ENCODE measurements at regions not wholly inside any gene's neighbourhood (a gene's known extent, or its start where the extent isn't known, plus 50 kb on each side); places are given as distances from the start of the nearest gene placed in this dataset.

DNA sequence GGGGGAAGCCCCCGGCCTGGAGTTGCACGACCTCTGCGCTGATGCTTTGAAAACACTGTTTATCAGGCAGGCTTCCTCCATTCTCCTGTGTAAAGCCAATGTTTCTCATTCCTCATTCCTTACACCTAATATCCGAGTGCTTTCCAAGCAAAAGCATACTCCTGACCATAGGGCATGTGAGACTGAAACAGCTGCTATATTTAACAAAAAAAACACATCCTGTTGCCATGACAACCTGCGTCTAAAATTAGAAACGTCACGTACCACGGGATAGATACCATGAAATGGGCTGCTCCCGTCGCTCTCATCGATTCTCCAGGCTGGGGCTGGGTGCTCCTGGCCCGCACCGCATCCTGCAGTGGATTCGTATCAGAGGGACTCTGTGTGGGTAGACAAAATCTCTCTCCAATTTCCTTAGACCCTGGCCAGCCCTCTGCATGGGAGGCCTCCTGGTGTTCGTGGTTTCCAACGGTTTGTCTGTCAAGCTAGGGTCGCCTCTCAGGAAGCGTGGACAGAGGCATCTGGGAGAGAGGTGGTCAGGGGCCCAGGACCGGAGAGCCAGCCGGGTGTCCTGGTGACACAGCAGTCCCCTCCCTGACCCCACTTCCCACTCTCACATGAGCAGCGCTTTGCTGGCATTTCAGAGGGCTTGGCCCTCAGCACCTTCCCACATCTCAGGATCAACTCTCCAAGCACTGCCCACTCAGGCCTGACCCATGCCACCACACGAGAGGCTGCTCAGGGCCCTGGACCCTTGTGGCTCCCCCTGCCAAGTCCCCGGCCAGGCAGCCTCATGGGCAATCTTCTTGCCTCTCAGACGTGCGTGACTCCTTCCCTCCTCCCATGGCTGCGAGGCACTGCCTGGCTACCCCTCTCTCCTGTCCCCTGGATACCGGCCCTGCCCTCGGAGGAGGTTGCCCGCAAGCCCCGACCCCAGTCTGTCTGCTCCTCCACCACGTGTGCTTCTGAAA lies 268.1 kb downstream of the NDUFA10 start:
- peak; percentile 26 for DNase-seq

DNA sequence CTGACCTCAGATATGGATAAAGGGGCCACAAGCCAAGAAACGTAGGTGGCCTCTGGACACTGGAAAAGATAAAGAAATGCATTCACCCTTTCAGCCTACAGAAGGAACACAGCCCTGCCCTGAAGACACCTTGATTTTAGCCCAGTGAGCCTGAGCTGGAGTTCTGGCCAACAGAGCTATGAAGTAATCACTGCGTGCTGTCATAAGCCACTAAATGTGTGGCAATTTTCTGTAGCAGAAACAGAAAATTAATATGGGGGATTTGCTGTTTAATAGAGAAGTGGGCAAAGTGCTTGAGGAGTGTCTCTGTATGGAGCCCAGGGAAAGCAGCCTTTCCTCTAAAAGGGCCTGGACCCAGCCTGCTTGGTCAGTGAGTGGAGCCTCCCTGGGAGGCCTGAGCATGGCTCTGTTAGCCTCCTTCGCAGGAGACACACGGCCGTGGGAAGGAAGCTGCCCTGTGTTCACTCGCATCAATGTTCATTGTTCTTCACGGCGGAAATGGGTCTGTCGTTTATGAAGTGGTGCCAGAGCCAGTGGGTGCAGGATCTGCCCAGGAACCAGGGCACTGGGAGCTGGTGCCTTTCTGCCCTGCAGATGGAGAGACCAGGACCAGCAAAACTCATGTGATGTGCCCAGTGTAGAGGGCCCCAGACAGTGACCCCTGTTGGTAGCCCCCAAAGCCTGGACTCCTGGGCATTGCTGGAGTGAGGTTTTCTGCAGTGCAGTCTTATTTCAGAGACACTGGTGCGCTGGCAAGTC lies 268.9 kb downstream of the NDUFA10 start:
- DNase-seq, result no peak

DNA sequence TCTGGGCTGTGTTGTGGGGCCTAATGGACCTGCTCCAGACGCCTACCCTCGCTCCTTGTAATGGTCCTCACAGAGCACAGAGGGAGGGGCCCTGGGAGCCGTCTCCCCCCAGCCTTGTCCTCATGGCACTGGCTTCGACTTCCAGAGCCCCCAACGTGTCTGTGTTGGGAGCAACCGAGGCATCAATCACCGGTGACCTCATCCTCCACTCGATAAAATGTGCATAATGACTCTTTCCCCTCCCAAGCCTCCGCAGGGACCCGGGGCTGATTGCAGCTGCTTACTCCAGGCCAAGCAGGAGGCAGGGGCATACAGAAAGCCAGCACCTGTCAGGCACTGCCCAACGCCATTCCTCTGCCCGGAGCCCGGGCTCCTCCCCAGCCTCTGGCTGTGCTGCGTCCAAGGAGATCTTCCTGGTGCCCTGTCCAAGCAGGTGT lies 271.7 kb downstream of the NDUFA10 start:
- no peak for DNase-seq

DNA sequence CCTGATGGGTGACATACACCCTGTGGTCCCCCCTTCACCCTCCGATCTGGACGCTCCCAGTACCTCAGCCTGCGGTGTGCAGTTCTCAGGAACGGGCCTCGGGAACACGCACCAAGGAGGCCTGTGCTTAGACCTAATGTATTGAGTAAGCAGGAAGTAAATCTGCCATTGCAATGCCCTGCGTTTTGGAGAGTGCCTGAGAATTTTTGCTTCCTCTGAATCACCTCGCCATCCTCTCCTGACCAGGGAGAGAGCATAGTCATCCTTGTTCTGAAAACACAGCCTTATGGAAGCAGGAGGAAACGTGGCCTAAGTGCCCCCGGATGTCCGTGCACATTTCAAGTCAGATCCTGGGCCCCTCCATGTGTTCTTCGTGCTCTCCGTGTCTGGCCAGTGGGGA lies 272.2 kb downstream of the NDUFA10 start:
- no peak for DNase-seq

- DNase-seq, result no peak
Observed at GRCh38 chr2:239751679-239752355, 273.3 kb downstream of the NDUFA10 start.

DNA sequence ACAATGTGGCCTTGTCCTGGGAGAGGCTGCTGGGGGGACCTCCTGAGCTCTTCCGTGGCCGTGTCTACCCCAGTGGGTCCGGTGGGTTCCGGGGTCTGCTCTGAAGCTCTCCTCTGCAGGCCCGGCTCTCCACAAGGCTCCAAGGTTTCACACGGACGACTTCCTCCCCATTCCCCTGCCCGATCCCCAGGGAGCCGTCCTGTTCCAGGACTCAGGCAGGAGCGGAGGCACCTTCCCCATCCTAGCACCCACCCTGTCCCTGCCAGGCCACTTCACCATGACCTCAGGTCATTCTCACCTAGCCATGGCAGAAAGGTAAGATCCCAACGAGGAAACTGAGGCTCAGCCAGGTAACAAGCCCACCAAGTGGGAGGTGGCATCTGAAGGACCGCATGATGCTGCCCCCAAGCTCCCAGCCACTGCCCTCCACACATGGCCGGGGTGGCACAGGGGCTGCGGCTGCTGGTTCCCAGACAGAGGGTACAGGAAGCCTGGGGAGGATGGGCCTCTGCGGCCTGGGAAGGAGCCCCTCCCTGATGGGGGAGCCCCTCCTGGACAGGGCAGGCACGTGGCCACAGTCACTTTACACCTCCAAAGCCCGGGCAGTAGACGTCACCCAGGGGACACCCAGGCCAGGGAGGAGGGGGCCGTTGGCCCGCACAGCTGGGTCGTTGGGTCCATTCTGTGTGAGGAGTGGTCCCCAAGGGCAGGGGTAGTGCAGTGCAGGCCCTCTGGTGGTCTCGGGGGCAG lies 274.0 kb downstream of the NDUFA10 start:
- DNase-seq, result no peak

DNA sequence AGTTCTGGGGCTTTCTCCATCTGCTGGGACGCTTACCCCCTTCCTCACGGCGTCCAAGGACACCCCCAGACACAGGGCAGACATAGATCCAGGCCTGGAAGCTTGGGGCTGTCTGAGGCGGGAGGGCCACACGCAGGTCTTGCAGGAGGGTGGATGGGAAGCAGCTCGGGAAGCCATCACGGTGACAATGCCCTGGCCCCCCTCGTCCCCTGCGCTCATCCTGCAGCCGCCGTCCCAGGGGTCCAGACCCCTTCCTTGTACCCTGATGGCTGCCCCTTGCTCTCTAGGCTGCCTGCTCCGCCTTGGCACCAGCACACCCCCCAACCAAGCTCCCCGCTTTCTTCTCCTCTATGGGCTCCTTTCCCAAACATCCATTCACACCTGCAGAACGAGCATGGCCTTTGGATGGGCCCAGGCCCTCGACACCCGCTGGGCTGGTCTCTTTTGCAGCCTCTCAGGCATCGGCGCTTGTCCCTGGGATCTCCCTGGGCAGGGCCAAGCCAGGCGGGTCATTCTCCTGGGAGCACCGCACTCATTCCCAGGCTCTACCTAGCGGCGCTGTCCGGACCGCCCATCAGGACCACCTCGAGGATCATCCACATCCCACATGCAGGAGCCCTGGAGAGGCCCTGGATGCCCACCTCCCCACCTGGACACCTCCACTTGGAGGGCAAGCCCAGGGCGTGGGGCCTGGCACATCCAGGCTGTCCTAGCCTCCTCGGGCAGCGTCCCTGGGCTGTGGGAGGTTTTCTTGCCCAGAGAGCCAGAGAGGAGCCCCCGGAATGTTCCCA lies 274.9 kb downstream of the NDUFA10 start:
- no peak for DNase-seq

DNA sequence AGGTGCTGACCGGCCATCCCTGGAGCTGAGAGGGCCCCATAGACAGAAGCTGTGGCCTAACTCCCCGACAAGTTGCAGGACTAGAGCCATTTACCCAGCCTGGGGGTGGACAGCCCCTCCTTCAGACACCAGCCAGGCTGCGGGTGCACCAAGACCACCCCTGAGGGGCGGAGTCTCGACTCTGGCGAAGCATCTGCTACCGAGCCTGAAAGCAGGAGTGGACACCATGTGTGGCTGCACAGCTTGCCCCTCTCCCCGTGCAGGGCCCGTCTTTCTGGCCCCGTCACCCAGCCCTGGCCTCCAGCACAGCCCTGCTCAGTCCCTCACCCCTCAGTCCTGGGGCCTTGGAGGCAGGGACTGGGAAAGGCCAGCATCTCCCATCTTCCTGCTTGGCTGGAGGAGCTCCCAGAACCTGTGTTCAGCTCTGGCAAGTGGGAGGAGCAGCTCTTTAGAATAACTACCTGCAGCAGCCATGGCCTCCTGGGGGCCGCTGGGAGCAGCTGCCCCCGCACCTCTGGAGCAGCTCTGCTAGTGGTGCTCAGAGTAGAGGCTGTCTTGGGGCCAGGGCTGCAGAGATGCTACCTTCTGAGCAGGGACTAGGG lies 275.8 kb downstream of the NDUFA10 start:
- DNase-seq, result no peak

DNA sequence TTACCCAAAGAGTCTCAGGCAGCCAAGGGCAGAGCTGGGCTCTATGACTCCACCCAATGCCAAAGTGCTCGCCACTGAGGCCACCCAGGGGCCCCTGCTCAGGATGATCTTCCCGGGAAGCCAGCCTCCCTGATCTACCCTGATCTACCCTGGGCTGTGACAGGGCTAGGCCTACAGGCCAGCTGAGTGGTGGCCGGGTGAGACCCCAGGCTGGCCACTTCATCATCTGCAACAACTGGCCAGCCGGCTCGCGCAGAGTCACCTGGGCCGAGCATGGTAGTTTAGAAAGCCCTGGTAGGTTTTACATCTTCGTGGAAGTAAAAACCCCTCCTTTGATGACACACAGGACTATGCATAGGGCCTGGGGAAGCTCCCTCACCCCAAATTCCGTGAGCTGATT lies 276.3 kb downstream of the NDUFA10 start:
- no peak for DNase-seq

DNA sequence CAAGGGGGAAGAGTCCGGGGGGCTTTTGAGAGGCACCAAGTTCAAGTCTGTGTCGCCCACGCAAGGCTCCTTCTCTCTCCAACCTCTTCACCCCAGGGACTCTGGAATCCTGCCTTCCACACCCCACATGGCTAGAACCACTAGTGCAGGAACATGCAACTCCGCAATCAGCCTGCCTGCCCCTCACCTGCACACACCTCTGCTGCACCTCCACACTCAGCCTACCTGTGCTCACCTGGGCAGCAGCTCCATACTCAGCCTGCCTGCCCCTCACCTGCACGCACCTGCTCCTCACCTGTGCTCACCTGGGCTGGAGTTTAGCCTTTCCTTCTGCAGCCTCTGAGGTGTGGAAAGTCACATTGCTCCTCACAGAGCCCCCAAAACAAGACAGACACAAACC lies 277.4 kb downstream of the NDUFA10 start:
- no peak for DNase-seq

DNA sequence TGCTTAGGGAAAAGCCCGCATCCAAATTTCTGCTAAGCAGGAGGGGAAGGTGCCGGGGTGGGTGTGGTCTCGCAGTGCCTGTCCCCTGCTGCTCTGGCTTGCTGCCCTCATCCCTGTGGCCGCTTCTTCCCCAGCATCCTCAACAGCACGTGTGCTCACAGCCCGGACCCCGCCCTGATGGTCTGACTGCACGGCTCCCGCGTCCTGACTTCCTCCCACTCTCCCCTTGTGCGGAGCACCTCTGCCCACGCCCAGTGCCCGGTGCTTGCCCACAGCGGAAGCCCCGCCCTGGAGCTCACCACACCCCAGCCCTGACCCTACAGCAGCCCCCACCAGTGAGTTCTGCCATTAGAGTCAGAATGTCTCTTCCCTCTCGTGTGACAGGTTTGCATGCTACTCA lies 277.9 kb downstream of the NDUFA10 start:
- no peak for DNase-seq

DNA sequence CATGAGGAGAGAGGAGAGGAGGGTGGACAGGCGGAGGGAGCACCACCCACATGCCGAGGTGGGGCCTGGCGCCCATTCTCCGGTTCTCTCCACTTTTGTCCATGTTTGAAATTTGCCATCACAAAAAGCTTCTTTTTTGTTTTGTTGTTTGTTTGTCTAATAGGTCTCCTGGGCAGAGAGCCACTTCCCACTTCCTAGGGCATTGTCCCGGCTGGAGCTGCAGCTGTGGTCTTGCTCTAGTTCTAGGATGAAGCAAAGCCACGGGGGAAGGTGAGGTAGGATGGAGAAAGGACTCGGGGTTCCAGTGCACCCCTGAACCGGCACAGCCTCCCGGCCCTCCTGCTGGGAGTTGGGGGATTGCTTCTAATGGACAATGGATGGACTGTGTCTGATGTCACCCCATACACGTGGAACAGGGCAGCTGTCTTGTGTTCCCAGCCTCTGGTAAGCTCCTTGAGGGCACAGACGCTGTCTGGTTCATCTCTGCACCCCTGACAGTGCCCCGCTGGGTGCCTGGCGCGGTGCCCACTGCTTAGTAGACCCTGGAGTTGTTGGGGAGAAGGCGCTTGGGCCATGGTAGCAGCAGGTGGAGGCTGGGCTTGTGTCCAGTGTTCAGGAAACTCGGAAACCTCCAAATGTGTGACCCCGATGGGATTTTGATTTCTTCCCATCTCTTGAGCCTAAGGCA lies 278.4 kb downstream of the NDUFA10 start:
- no peak for DNase-seq

DNA sequence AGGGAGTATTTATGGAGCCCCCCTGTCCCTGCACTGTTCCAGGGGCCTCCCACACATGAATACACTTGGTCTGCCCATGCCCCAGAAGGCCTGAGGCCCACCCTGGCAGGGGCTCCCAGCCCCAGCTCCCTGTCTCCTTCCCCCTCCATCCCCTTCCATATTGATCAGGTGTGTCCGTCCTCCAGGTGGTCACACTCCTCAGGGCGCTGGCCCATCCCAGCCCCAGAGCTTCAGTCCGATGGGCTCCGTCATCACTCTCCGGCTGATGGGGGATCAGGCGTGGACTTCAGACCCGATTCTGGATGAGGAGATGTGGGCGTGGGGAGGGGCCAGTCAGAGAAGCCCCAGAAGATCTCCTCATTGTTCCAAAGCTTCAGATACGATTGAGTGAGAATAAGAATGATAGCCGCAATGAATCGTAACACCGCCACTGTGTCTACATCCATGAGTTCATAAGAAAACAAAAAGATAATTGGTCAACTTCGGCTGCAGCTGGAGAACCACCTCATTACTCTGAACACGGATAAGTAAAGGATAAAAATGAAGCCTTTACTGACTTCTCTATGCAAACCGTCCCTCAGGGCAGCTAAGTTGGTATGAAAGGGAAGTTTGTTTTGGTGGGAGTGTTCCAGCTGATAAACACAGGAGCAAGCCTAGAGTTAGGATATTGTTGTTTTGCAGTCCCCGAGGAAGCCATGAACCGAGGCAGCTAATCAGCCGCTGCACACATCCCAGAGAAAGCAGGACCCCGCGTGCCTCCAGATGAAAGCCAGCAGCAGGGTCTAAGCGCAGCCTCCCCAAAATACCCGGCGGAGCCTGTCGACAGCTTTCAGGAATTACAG lies 279.5 kb downstream of the NDUFA10 start:
- DNase-seq, result no peak

- DNase-seq, result no peak
Observed at GRCh38 chr2:239744706-239745340, 280.3 kb downstream of the NDUFA10 start.

GRCh38 chr2:239743206-239743605 lies 281.9 kb downstream of the NDUFA10 start:
- DNase-seq, result no peak

- no peak for DNase-seq
Observed at GRCh38 chr2:239742377-239742776, 282.8 kb downstream of the NDUFA10 start.

DNA sequence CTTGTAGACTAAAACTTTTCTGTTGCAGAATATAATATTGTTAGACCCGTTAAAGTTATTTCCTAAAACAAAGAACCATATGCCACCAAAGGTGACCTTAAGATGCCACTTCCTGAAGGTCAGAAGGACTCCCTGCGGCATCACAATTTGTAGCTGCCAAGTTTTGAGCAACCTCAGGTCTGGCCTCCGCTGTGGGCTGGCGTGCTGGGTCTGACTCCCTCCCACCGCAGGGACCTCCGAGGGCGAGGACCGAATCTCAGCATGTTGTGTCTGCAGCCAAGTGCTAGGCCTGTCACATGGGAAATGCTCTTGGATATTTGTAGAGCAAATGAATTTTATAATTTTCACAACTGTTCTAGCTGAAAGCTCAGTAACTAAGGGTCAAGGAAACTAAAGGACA lies 285.9 kb downstream of the NDUFA10 start:
- no peak for DNase-seq

DNA sequence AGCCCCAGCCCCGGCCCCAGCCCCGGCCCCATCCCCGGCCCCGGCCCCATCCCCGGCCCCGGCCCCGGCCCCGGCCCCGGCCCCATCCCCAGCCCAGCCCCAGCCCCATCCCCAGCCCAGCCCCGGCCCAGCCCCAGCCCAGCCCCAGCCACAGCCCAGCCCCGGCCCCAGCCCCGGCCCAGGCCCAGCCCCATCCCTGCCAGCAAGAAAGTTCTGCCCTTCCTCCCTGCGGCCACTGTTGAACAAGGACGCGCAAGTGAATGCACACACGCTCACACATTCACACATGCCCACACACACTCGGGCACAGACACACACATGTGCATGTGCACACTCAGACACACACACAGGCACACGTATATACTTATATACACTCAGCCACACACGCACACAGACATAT lies 287.0 kb downstream of the NDUFA10 start:
- DNase-seq, result no peak

DNA sequence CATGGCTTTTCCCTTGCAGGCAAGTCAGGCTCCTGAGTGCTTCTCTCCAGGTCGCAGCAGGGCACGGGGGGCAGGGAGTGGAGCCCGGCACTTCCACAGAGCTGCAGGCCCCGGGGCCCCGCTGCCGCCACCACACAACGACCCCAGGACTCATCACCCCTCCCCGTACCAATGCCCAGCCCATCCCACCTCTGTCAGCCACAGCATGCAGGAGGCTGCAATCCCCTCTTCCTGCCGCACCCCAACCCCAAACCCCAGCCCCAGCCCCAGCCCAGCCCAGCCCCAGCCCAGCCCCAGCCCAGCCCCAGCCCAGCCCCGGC lies 288.0 kb downstream of the NDUFA10 start:
- DNase-seq, result no peak
